ENCODE measurements at regions not wholly inside any gene's neighbourhood (a gene's known extent, or its start where the extent isn't known, plus 50 kb on each side); places are given as distances from the start of the nearest gene placed in this dataset.

- no peaks in the 10 kb centered on the region for H4K20me1 ChIP-seq (ENCODE audit: control insufficient read depth, extremely low read depth, insufficient read depth, low read length)
- H3K36me3 ChIP-seq (ENCODE audit: control insufficient read depth in 2 of 2, extremely low read depth in 1 of 2, insufficient read depth in 2 of 2, low read length in 2 of 2): no peaks in the 10 kb centered on the region
- H3K9me1 ChIP-seq (ENCODE audit: control insufficient read depth, extremely low read depth, insufficient read depth, low read length): no peaks in the 10 kb centered on the region
- no peak overlapping the region for H3K9ac ChIP-seq (ENCODE audit: control insufficient read depth, extremely low read depth, insufficient read depth, low read length)
- no peaks in the 10 kb centered on the region for H3K27me3 ChIP-seq (ENCODE audit: control insufficient read depth, extremely low read depth, insufficient read depth, low read length)
- H3K4me2 ChIP-seq (ENCODE audit: control insufficient read depth, extremely low read depth, insufficient read depth, low read depth, low read length): no peak overlapping the region
- no peaks in the 10 kb centered on the region for H3K79me2 ChIP-seq (ENCODE audit: control insufficient read depth, insufficient read depth, low read length)
- dilution Hi-C loops (cut with MboI; ENCODE audit: extremely low pct_ligation_motif_present, low sequenced_read_pairs): no loop called here
- FAIRE-seq: no peak
- no peaks in the 10 kb centered on the region for H3K9me3 ChIP-seq (ENCODE audit: control insufficient read depth, low read depth, low read length)
- no peak overlapping the region for H3K4me3 ChIP-seq (ENCODE audit: control insufficient read depth in 2 of 3, extremely low read depth in 1 of 3, insufficient read depth in 2 of 3, low read depth in 1 of 3, low read length in 3 of 3)
- no peak overlapping the region for H2AFZ ChIP-seq (ENCODE audit: control insufficient read depth, low read length)
- no peak overlapping the region for H3K27ac ChIP-seq (ENCODE audit: control insufficient read depth, insufficient read depth, low read length)
- TF ChIP-seq EZH2 (IDR thresholded peaks at IDR 0.05; ENCODE audit: low read length) (no peak), CTCF (optimal IDR thresholded peaks at IDR 0.05 in 1 of 3, IDR thresholded peaks at IDR 0.05 in 1 of 3, conservative IDR thresholded peaks at IDR 0.05 in 1 of 3; ENCODE audit: extremely low read depth in 1 of 3, insufficient read depth in 2 of 3, low read length in 3 of 3) (no peak)
- H3K4me1 ChIP-seq (ENCODE audit: control insufficient read depth, extremely low read depth, insufficient read depth, low read length): no peaks in the 10 kb centered on the region
- no peak for DNase-seq (ENCODE audit: low read depth, low spot score)
These were observed 122.1 kb upstream of the SLC24A3 start for GRCh38 chr20:19090332-19090731.

- Histone ChIP-seq H3K9me1 (ENCODE audit: control insufficient read depth, extremely low read depth, insufficient read depth, low read length) (no peaks in the 10 kb centered on the region), H3K4me3 (ENCODE audit: control insufficient read depth in 2 of 3, extremely low read depth in 1 of 3, insufficient read depth in 2 of 3, low read depth in 1 of 3, low read length in 3 of 3) (no peak overlapping the region), H3K36me3 (ENCODE audit: control insufficient read depth in 2 of 2, extremely low read depth in 1 of 2, insufficient read depth in 2 of 2, low read length in 2 of 2) (no peaks in the 10 kb centered on the region), H2AFZ (ENCODE audit: control insufficient read depth, low read length) (no peak overlapping the region), H3K79me2 (ENCODE audit: control insufficient read depth, insufficient read depth, low read length) (no peaks in the 10 kb centered on the region), H3K9me3 (ENCODE audit: control insufficient read depth, low read depth, low read length) (no peaks in the 10 kb centered on the region), H3K4me2 (ENCODE audit: control insufficient read depth, extremely low read depth, insufficient read depth, low read depth, low read length) (no peak overlapping the region), H3K27ac (ENCODE audit: control insufficient read depth, insufficient read depth, low read length) (no peak overlapping the region), H4K20me1 (ENCODE audit: control insufficient read depth, extremely low read depth, insufficient read depth, low read length) (no peaks in the 10 kb centered on the region), H3K9ac (ENCODE audit: control insufficient read depth, extremely low read depth, insufficient read depth, low read length) (no peak overlapping the region), H3K27me3 (ENCODE audit: control insufficient read depth, extremely low read depth, insufficient read depth, low read length) (no peaks in the 10 kb centered on the region), H3K4me1 (ENCODE audit: control insufficient read depth, extremely low read depth, insufficient read depth, low read length) (no peaks in the 10 kb centered on the region)
- DNase-seq (ENCODE audit: low read depth, low spot score): no peak
- FAIRE-seq: no peak
- no peak for TF ChIP-seq CTCF (optimal IDR thresholded peaks at IDR 0.05 in 1 of 3, IDR thresholded peaks at IDR 0.05 in 1 of 3, conservative IDR thresholded peaks at IDR 0.05 in 1 of 3; ENCODE audit: extremely low read depth in 1 of 3, insufficient read depth in 2 of 3, low read length in 3 of 3)
- TF ChIP-seq EZH2 (IDR thresholded peaks at IDR 0.05; ENCODE audit: low read length): no peak
- dilution Hi-C loops (cut with MboI; ENCODE audit: extremely low pct_ligation_motif_present, low sequenced_read_pairs): no loop called here
These were observed 117.4 kb upstream of the SLC24A3 start for GRCh38 chr20:19094959-19095541.
